ENCODE measurements at regions not wholly inside any gene's neighbourhood (a gene's known extent, or its start where the extent isn't known, plus 50 kb on each side); places are given as distances from the start of the nearest gene placed in this dataset.

- TF ChIP-seq EZH2 (IDR thresholded peaks at IDR 0.05; ENCODE audit: borderline replicate concordance, low read length): no peak
- no peak for TF ChIP-seq CTCF (conservative IDR thresholded peaks at IDR 0.05 in 1 of 2, IDR thresholded peaks at IDR 0.05 in 1 of 2; ENCODE audit: extremely low read depth in 1 of 2, insufficient read depth in 1 of 2, low read depth in 1 of 2, low read length in 2 of 2)
These were observed 82.6 kb upstream of the GYPA start for GRCh38 chr4:144223149-144223548.
